GM18861 (cell line): ENCODE measurements at regions not wholly inside any gene's neighbourhood (a gene's known extent, or its start where the extent isn't known, plus 50 kb on each side); places are given as distances from the start of the nearest gene placed in this dataset.
"Not testable (repeated sequence)": the region's sequence is repeated elsewhere in the genome, so short reads cannot be mapped to it uniquely, and the experiment has no call there.

Experiments
- ATAC-seq: cut with Tn5 transposase; IDR thresholded peaks from one replicate; pipeline ENCODE4 v1.9.1; 2021; ENCODE audit not compliant: unreplicated experiment

- no peak for ATAC-seq
Observed at GRCh38 chrX:13188731-13189309, 131.0 kb downstream of the ATXN3L start.

- not testable (repeated sequence) for ATAC-seq
Observed at GRCh38 chrX:13186643-13187042, 133.2 kb downstream of the ATXN3L start.

GRCh38 chrX:13180807-13181206 lies 136.4 kb upstream of the FAM9C start:
- no peak for ATAC-seq

- no peak for ATAC-seq
Observed at GRCh38 chrX:13179586-13179985, 135.2 kb upstream of the FAM9C start.

GRCh38 chrX:13179100-13179499 lies 134.7 kb upstream of the FAM9C start:
- ATAC-seq, result no peak

GRCh38 chrX:13177921-13178566 lies 133.6 kb upstream of the FAM9C start:
- no peak for ATAC-seq

GRCh38 chrX:13175056-13175455 lies 130.6 kb upstream of the FAM9C start:
- no peak for ATAC-seq

GRCh38 chrX:13170966-13171558 lies 126.6 kb upstream of the FAM9C start:
- no peak for ATAC-seq

- no peak for ATAC-seq
Observed at GRCh38 chrX:13169684-13170083, 125.3 kb upstream of the FAM9C start.

- no peak for ATAC-seq
Observed at GRCh38 chrX:13168269-13168668, 123.8 kb upstream of the FAM9C start.

GRCh38 chrX:13167481-13168231 lies 123.2 kb upstream of the FAM9C start:
- ATAC-seq, result no peak

- no peak for ATAC-seq
Observed at GRCh38 chrX:13165266-13166189, 121.1 kb upstream of the FAM9C start.

- no peak for ATAC-seq
Observed at GRCh38 chrX:13164611-13165010, 120.2 kb upstream of the FAM9C start.

- no peak for ATAC-seq
Observed at GRCh38 chrX:13162772-13163410, 118.5 kb upstream of the FAM9C start.

GRCh38 chrX:13159886-13160285 lies 115.5 kb upstream of the FAM9C start:
- ATAC-seq, result no peak

GRCh38 chrX:13158911-13159310 lies 114.5 kb upstream of the FAM9C start:
- ATAC-seq, result no peak

GRCh38 chrX:13155550-13155949 lies 111.1 kb upstream of the FAM9C start:
- ATAC-seq, result not testable (repeated sequence)

- no peak for ATAC-seq
Observed at GRCh38 chrX:13153796-13154195, 109.4 kb upstream of the FAM9C start.

- no peak for ATAC-seq
Observed at GRCh38 chrX:13152518-13153185, 108.2 kb upstream of the FAM9C start.
